Astrocyte (in vitro differentiated cells and primary cell): ENCODE measurements at regions not wholly inside any gene's neighbourhood (a gene's known extent, or its start where the extent isn't known, plus 50 kb on each side); places are given as distances from the start of the nearest gene placed in this dataset.

Source experiments
- CTCF ChIP-seq: IDR thresholded peaks from 2 replicates; pipeline ENCODE4 v1.5.1; 2011; ENCODE audit warnings: low read depth, mild to moderate bottlenecking, inconsistent platforms, low read length, moderate library complexity; ENCODE audit not compliant: insufficient read depth
- EZH2 ChIP-seq: IDR thresholded peaks from 2 replicates; pipeline ENCODE4 v1.6.1; 2012; ENCODE audit warnings: mild to moderate bottlenecking, low read length, inconsistent platforms; ENCODE audit not compliant: insufficient read depth

DNA sequence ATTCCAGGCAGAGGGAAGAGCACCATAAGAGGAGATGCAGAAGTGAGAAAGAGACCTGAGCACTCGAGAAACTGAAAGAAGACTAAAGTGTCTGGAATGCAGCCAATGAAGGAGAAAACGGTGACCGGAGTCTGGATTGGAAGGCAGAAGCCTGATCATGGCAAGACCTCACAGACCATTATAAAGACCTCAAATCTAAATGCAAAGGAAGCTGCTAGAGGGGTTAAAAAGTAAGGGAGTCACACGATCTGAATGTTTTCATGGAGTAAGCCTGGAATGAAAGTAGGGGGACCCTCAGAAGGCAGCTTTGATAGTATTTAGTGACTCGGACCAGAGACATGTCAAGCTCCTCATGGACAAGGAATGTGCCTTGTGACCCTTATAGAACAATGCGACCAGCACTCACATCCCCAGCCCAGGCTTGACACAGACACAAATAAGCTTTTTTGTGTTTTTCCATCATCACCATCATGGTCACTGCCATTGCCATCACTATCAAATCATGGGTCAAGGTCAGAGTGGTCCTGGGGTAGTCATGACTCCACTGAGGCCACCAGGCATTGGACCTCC, 183.6 kb downstream of the SEC16B start:
- TF ChIP-seq CTCF (no peak), EZH2 (no peak)
